ENCODE measurements at regions not wholly inside any gene's neighbourhood (a gene's known extent, or its start where the extent isn't known, plus 50 kb on each side); places are given as distances from the start of the nearest gene placed in this dataset.

- no peak overlapping the region for H3K4me2 ChIP-seq
- H3K9me3 ChIP-seq (ENCODE audit: low read depth) = no peaks in the 10 kb centered on the region
- H3K79me2 ChIP-seq = no peaks in the 10 kb centered on the region
- 94% methylated on average over 10 of the region's 10 CpGs for WGBS (ENCODE audit: low lambda C conversion rate, missing lambda C conversion rate)
- H2AFZ ChIP-seq = no peak overlapping the region
- no peaks in the 10 kb centered on the region for H4K20me1 ChIP-seq (ENCODE audit: insufficient read depth, poor library complexity, severe bottlenecking)
- no peaks in the 10 kb centered on the region for H3K9me2 ChIP-seq (replicated peaks; ENCODE audit: insufficient read depth)
- H3K4me1 ChIP-seq (ENCODE audit: insufficient read depth) = no peaks in the 10 kb centered on the region
- TF ChIP-seq CTCF (IDR thresholded peaks at IDR 0.05; ENCODE audit: poor library complexity) (no peak), EZH2 (IDR thresholded peaks at IDR 0.05; ENCODE audit: borderline replicate concordance) (no peak), EZH2phosphoT487 (IDR thresholded peaks at IDR 0.05; ENCODE audit: low read depth, severe bottlenecking, unreplicated experiment) (no peak)
- peaks cover under 1% of the 10 kb centered on the region for H3K27me3 ChIP-seq
- H3K4me3 ChIP-seq = no peak overlapping the region
- no peak for DNase-seq (ENCODE audit: low spot score)
- H3K36me3 ChIP-seq (replicated peaks; ENCODE audit: insufficient read depth, low read depth) = no peaks in the 10 kb centered on the region
- no peak overlapping the region for H3K27ac ChIP-seq
Measured at GRCh38 chr5:42948961-42949347, 91.2 kb downstream of the ANXA2R start.

GRCh38 chr5:42944989-42945388 is 95.1 kb downstream of the ANXA2R start:
- WGBS (ENCODE audit: low lambda C conversion rate, missing lambda C conversion rate) = 89% methylated on average over 5 of the region's 5 CpGs

GRCh38 chr5:42943931-42944631 is 96.0 kb downstream of the ANXA2R start:
- Histone ChIP-seq H3K9me2 (replicated peaks; ENCODE audit: insufficient read depth) (no peaks in the 10 kb centered on the region), H3K9me3 (ENCODE audit: low read depth) (no peaks in the 10 kb centered on the region), H3K27ac (no peak overlapping the region), H3K36me3 (replicated peaks; ENCODE audit: insufficient read depth, low read depth) (no peaks in the 10 kb centered on the region), H3K4me2 (peak overlapping the region; percentile 68), H2AFZ (peak overlapping the region; percentile 52), H3K4me3 (no peak overlapping the region), H3K79me2 (no peaks in the 10 kb centered on the region), H3K27me3 (peaks cover 7% of the 10 kb centered on the region), H3K4me1 (ENCODE audit: insufficient read depth) (no peaks in the 10 kb centered on the region), H4K20me1 (ENCODE audit: insufficient read depth, poor library complexity, severe bottlenecking) (no peaks in the 10 kb centered on the region)
- DNase-seq (ENCODE audit: low spot score) = no peak
- no peak for TF ChIP-seq EZH2 (IDR thresholded peaks at IDR 0.05; ENCODE audit: borderline replicate concordance)
- no peak for TF ChIP-seq CTCF (IDR thresholded peaks at IDR 0.05; ENCODE audit: poor library complexity)
- TF ChIP-seq EZH2phosphoT487 (IDR thresholded peaks at IDR 0.05; ENCODE audit: low read depth, severe bottlenecking, unreplicated experiment) = no peak
- WGBS (ENCODE audit: low lambda C conversion rate, missing lambda C conversion rate) = 51% methylated on average over 39 of the region's 39 CpGs

More at GRCh38 chr5:42944989-42945388, 95.1 kb downstream of the ANXA2R start:
- Histone ChIP-seq H3K4me1 (ENCODE audit: insufficient read depth) (no peaks in the 10 kb centered on the region), H3K4me2 (no peak overlapping the region), H2AFZ (no peak overlapping the region), H3K36me3 (replicated peaks; ENCODE audit: insufficient read depth, low read depth) (no peaks in the 10 kb centered on the region), H3K79me2 (no peaks in the 10 kb centered on the region), H3K4me3 (no peak overlapping the region), H3K27me3 (peaks cover 7% of the 10 kb centered on the region), H3K9me3 (ENCODE audit: low read depth) (no peaks in the 10 kb centered on the region), H3K9me2 (replicated peaks; ENCODE audit: insufficient read depth) (no peaks in the 10 kb centered on the region), H4K20me1 (ENCODE audit: insufficient read depth, poor library complexity, severe bottlenecking) (no peaks in the 10 kb centered on the region), H3K27ac (no peak overlapping the region)
- TF ChIP-seq EZH2phosphoT487 (IDR thresholded peaks at IDR 0.05; ENCODE audit: low read depth, severe bottlenecking, unreplicated experiment) (no peak), CTCF (IDR thresholded peaks at IDR 0.05; ENCODE audit: poor library complexity) (no peak)
- DNase-seq (ENCODE audit: low spot score) = peak; percentile 54

Measured in hepatocyte (in vitro differentiated cells).